ENCODE measurements at regions not wholly inside any gene's neighbourhood (a gene's known extent, or its start where the extent isn't known, plus 50 kb on each side); places are given as distances from the start of the nearest gene placed in this dataset.
"Not testable (repeated sequence)": the region's sequence is repeated elsewhere in the genome, so short reads cannot be mapped to it uniquely, and the experiment has no call there.

DNA sequence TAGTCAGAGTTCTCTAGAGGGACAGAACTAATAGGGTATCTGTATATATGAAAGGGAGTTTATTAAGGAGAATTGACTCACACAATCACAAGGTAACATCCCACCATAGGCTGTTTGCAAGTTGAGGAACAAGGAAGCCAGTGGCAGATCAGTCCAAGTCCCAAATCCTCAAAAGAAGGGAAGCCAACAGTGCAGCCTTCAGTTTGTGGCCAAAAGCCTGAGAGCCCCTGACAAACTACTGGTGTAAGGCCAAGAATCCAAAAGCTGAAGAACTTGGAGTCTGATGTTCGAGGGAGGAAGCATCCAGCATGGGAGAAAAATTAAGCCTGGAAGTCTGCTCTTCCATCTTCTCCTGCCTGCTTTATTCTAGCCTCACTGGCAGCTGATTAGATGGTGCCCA is 1107.2 kb upstream of the CELF2 start:
- no peak for DNase-seq

GRCh38 chr10:9911488-9911887 is 1106.2 kb upstream of the CELF2 start:
- DNase-seq = no peak

GRCh38 chr10:9913876-9914514 is 1103.7 kb upstream of the CELF2 start:
- no peak for DNase-seq

- no peak for DNase-seq
Measured at GRCh38 chr10:9921544-9921943, 1096.1 kb upstream of the CELF2 start.

GRCh38 chr10:9922126-9922870 is 1095.4 kb upstream of the CELF2 start:
- DNase-seq = no peak

GRCh38 chr10:9926003-9926402 is 1091.7 kb upstream of the CELF2 start:
- no peak for DNase-seq

DNA sequence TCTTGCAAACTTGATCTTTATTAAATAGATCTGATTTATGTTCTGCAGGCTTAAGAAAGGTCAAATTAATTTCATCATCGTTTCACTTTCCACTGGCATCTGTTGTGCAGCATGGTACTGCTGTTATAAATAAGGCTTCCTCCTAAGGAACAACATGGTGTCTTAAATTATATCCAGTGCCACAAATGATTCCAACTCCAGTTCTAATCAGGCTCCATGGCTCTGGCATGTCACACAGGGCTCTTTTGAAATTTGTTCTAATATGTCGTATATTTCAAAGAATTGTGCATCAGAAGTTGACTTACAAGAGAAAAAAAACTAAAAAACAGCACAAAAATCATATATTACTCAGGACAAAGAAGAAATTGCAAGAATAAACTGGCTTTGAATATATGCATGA is 1090.8 kb upstream of the CELF2 start:
- no peak for DNase-seq

DNA sequence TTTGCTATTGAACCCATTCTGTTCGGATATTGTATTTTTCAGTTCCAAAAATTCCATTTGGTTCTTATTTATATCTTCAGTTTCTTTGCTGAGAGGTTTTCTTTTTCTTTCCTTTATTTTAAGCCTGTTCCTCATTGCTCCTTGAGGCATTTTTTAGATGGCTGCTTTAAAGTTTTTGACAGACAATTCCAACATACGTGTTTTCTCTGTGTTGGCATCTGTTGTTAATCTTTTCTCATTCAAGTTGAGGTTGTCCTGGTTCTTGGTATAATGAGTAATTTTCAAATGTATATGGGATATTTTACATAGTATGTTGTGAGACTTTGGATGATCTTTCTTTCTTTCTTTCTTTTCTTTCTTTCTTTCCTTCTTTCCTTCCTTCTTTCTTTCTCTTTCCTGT is 1078.0 kb upstream of the CELF2 start:
- DNase-seq = no peak

- no peak for DNase-seq
Measured at GRCh38 chr10:9944690-9945089, 1073.0 kb upstream of the CELF2 start.

GRCh38 chr10:9950070-9950469 is 1067.6 kb upstream of the CELF2 start:
- no peak for DNase-seq

DNA sequence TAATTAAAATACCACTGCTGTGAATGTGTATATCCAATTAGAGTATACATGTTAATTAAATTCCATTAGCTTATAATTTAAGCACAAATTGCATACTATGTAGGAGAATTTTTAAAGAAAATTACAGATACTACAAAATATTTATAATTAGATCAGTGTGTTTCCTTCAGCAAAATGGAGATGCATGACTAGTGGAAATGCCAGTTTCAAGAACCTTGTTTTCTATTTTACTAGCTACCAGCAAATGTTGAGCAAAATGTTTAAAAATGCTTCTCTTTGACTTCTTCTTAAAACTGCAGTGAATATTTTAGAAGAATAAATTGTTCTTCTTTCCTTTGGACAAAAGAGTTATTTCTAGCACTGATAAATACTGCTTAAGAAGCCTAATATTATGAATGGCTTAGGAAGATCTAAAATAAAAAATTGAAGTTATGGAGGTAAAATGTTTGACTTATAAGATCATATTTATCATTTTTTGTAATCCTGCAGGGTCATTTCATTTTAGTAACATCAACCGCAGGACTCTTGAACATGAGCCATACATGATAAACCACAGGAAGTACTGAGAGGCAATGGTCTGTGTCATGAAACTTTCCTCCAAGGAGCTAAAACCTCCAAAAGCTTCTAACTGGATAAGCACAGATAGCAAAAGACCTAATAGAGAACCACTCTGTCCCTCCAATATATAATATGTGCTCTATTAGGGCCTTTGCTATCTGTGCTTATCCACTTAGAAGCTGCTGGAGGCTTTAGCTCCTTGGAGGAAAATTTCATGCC is 1066.0 kb upstream of the CELF2 start:
- peak; percentile 43 for DNase-seq

DNA sequence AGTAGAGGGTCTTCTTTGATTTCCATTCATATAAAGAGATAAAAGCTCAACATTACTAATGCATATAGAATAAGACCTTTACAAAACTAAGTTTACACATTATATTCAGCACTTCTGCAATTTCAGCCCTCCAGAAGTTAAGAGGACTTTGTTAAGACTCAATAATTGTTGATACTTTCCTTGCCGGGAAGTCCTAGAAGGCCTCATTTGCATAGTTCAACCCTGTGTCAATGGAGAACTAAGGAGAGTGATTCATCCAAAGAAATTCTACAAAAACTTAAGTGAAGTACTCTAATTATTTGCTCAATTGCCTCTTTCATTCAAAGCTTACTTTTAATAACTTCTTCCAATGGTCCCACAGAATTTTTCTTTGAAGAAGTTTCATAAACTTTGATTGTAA is 1060.3 kb upstream of the CELF2 start:
- DNase-seq = no peak

- DNase-seq = not testable (repeated sequence)
Measured at GRCh38 chr10:9957876-9958275, 1059.8 kb upstream of the CELF2 start.

DNA sequence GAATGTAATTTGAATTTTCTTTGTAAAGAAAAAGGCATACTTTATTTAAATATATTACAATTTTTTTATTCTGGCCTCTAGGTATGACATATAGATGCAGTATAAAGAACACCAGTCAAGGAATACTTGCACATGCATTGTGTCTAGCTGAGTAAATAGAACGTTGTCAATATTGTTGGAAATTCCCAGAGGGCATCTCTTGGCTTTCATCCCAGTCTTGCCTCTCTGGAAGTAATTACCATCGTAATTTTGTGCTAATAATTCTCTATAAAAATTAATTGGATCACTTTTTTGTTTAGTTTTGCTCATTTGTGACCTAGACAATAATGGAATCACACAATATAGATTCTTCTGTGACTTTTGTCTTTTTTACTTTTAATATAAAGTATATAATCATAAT is 1052.3 kb upstream of the CELF2 start:
- no peak for DNase-seq

DNA sequence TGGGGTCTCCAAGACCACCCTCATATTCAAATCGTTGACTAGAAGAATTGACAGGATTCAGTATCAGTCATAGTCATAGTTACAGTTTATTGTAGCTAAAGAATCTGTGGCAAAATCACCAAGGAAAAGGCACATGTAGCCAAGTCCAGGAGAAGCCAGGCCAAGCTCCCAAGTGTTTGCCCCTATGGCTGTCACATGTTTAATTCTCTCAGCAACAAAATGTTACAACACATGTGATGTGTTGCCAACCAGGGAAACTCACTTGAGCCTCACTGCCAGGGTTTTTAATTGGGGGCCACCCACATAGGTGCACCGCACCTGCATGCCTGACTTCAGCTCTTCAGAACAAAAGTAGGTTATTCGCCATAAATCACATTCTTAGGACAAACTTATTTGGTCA is 1030.9 kb upstream of the CELF2 start:
- no peak for DNase-seq

DNA sequence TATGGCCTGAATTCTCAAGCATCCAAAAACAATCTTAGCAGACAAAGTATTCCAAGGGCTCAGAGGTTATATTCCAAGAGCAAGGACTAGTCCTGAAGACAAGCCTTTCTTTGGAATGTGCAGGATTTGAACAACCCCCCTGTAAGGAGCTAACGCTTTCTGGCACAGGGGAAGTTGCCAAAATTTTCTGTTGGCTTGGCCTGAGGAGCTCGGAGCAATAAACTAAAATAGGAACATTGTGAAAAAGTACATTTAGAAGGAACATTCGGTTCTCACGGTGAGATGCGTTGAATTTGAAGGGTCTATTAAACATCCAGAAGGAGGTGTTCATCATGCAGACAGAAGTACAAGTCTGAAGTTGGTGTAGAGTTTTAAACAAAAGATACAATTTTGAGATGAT is 1030.5 kb upstream of the CELF2 start:
- DNase-seq = no peak

DNA sequence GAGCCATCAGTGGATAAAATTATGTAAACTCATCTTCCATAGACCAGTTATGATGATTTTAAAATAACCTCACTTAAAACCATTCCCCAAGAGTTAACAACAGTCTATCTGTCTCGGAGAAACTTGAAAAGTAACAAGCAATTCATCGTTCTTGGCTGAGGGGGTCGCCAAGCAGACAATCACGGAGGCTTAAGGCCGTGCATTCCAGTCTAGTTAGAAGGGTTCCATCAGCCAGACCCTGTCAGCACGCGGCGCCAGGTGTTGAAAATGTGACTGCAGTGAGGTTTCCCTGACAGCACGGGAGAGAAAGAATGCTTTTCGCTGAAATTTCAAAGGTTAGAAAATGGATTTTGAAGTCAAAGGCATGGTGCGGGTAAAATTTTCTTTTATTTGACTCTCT is 1025.0 kb upstream of the CELF2 start:
- no peak for DNase-seq

- no peak for DNase-seq
Measured at GRCh38 chr10:9994131-9994530, 1023.5 kb upstream of the CELF2 start.

- no peak for DNase-seq
Measured at GRCh38 chr10:9999627-10000026, 1018.0 kb upstream of the CELF2 start.

GRCh38 chr10:10007957-10008356 is 1009.7 kb upstream of the CELF2 start:
- no peak for DNase-seq

DNA sequence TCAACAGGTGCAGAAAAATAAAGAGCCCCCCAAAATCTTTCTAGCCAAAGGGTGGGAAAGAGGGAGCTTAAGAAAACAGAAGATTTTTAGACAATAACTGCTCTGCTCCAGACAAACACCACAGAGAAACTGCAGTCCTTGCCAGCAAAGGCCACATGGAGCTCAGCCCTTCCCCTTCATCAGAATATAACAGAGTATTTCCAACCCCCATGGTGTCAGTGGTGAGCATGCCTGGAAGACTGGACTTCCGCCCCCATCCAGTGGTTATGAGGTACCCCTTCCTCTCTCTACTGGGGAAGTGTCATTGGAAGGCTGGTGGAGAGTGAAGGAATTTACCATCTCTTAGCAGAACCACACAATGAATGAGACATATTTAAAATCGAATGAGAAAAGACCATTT is 1007.3 kb upstream of the CELF2 start:
- no peak for DNase-seq

- DNase-seq = no peak
Measured at GRCh38 chr10:10014846-10015245, 1002.8 kb upstream of the CELF2 start.

- DNase-seq = no peak
Measured at GRCh38 chr10:10017716-10018115, 1000.0 kb upstream of the CELF2 start.

DNA sequence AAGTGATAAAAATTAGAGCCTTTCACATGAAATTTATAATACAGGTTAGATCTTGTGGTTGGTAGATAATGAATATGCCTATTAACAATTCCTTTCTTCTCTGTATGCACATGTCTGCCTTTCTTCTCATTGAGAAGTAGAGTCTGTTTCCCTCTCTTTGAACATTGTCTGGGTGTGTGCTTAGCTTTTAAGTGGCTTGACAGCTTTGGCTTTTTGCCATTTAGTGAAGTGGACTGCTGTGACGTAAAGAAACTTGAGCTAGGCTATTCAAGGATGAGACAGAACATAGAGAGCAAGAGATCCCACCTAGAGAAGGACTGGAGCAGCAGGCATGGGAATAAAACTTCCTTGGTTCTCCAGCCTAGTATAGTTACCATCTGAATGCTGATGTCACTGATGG is 996.7 kb upstream of the CELF2 start:
- DNase-seq = no peak

Measured in hematopoietic multipotent progenitor cell treated with erythropoietin and hydrocortisone succinate and interleukin-3 and kit ligand, for 8 days (in vitro differentiated cells).